DND-41 (cell line): ENCODE measurements at regions not wholly inside any gene's neighbourhood (a gene's known extent, or its start where the extent isn't known, plus 50 kb on each side); places are given as distances from the start of the nearest gene placed in this dataset.

Experiments used
- CTCF ChIP-seq: IDR thresholded peaks from 2 replicates; pipeline ENCODE4 v1.5.1; 2012; ENCODE audit warnings: borderline replicate concordance, low read length, moderate library complexity, mild to moderate bottlenecking; ENCODE audit not compliant: poor library complexity, severe bottlenecking; ENCODE audit errors: extremely low read depth
- EZH2 ChIP-seq: IDR thresholded peaks from 3 replicates; pipeline ENCODE4 v1.6.1; 2012; ENCODE audit warnings: borderline replicate concordance, low read depth, mild to moderate bottlenecking, moderate library complexity, low read length, inconsistent platforms; ENCODE audit not compliant: severe bottlenecking

- TF ChIP-seq CTCF (no peak), EZH2 (no peak)
These were observed 352.4 kb upstream of the MGAT4C start for GRCh38 chr12:86608638-86609037.
